Smooth muscle cell (in vitro differentiated cells): ENCODE measurements at regions not wholly inside any gene's neighbourhood (a gene's known extent, or its start where the extent isn't known, plus 50 kb on each side); places are given as distances from the start of the nearest gene placed in this dataset.

Source experiments
- DNase-seq: peaks from one replicate; lab custom pipeline; 2025; ENCODE audit not compliant: unreplicated experiment; lab: John Stamatoyannopoulos, UW
- H2AFZ ChIP-seq: fragments of 200-600 bp; sonication (generic); 2 replicates; pipeline ENCODE4 v1.6.0; 2016; ENCODE audit warnings: antibody characterized with exemption, low read depth, mild to moderate bottlenecking
- H3F3A ChIP-seq: fragments of 200-600 bp; sonication (generic); 2 replicates; pipeline ENCODE4 v1.6.0; 2017; ENCODE audit warnings: antibody characterized with exemption, low read depth
- H3K27ac ChIP-seq: fragments of 200-600 bp; sonication (generic); 2 replicates; pipeline ENCODE4 v1.5.1; 2016; ENCODE audit warnings: low read depth, mild to moderate bottlenecking
- H3K27me3 ChIP-seq: fragments of 200-600 bp; sonication (generic); 2 replicates; pipeline ENCODE4 v1.6.1; 2016; ENCODE audit warnings: low read depth, mild to moderate bottlenecking
- H3K36me3 ChIP-seq: fragments of 200-600 bp; sonication (generic); 2 replicates; pipeline ENCODE4 v1.5.1; 2016; ENCODE audit warnings: low read depth
- H3K4me1 ChIP-seq: fragments of 200-600 bp; sonication (generic); 2 replicates; pipeline ENCODE4 v1.5.1; 2016; ENCODE audit warnings: low read depth
- H3K4me2 ChIP-seq: fragments of 200-600 bp; sonication (generic); 2 replicates; pipeline ENCODE4 v1.6.0; 2016; ENCODE audit warnings: mild to moderate bottlenecking
- H3K4me3 ChIP-seq: fragments of 200-600 bp; sonication (generic); 2 replicates; pipeline ENCODE4 v1.5.1; 2016; ENCODE audit warnings: mild to moderate bottlenecking
- H3K79me2 ChIP-seq: fragments of 200-600 bp; sonication (generic); 2 replicates; pipeline ENCODE4 v1.6.0; 2016; ENCODE audit warnings: low read depth, mild to moderate bottlenecking
- H3K9ac ChIP-seq: fragments of 200-600 bp; sonication (generic); 2 replicates; pipeline ENCODE4 v1.6.0; 2016; ENCODE audit warnings: low read depth
- H3K9me3 ChIP-seq: fragments of 200-600 bp; sonication (generic); replicated peaks from 2 replicates; pipeline ENCODE4 v1.5.1; 2016; ENCODE audit warnings: low read depth
- H4K20me1 ChIP-seq: fragments of 200-600 bp; sonication (generic); 2 replicates; pipeline ENCODE4 v1.6.0; 2016; ENCODE audit warnings: low read depth
- WGBS: methylation state at CpG from one replicate; pipeline ENCODE4 v1.1.7; 2016; ENCODE audit warnings: low lambda C conversion rate; 5-methylcytosine and 5-hydroxymethylcytosine counted together
- TF ChIP-seq, protein P1 (sequence below): fragments of 200-600 bp; sonication (generic); IDR thresholded peaks from 2 replicates; pipeline ENCODE4 v1.5.1; 2017; ENCODE audit warnings: borderline replicate concordance, mild to moderate bottlenecking, antibody characterized with exemption; ENCODE audit not compliant: insufficient read depth, poor library complexity, severe bottlenecking

DNA sequence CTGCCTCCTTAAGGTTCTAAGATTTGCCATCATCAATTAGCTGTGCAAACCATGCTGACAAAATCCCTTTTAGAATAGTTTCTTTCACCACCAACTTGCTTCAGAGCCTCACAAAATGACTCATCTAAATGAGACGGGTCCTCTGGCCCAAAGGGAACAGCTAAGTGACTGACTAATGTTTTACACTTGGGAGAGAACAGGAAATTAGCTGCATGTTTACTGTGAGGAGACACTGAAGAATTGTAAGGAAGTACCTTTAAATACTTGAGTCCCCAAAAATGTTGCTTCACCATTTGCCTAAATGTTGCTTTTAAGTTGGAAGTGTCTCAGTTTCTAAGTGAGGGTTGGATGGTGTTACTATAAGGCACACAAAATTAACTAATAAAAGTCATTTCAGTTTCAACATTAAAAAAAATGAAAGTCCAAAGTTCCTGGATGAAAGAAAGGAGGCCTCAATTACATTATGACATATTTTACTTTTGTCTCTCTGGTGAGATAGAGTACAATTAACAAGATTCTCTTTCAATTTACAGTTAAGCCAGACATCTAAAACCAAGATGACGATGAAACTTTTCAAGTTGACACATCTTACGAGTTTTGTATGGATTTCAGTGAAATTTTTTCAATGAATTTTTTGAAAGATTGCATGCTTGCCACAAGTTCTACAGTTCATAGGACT is 229.1 kb upstream of the FN1 start:
- 59% methylated on average over 3 of the region's 3 CpGs for WGBS
- peak overlapping the region; percentile 46 for H3K4me2 ChIP-seq
- peaks cover 26% of the 10 kb centered on the region for H3K4me1 ChIP-seq
- H3K9me3 ChIP-seq = no peaks in the 10 kb centered on the region
- H3F3A ChIP-seq = peaks cover 30% of the 10 kb centered on the region
- no peaks in the 10 kb centered on the region for H3K36me3 ChIP-seq
- H2AFZ ChIP-seq = peak overlapping the region; percentile 6
- no peaks in the 10 kb centered on the region for H3K27me3 ChIP-seq
- no peaks in the 10 kb centered on the region for H4K20me1 ChIP-seq
- H3K27ac ChIP-seq = peak overlapping the region; percentile 97
- peak overlapping the region; percentile 50 for H3K9ac ChIP-seq
- TF ChIP-seq, protein P1, sequence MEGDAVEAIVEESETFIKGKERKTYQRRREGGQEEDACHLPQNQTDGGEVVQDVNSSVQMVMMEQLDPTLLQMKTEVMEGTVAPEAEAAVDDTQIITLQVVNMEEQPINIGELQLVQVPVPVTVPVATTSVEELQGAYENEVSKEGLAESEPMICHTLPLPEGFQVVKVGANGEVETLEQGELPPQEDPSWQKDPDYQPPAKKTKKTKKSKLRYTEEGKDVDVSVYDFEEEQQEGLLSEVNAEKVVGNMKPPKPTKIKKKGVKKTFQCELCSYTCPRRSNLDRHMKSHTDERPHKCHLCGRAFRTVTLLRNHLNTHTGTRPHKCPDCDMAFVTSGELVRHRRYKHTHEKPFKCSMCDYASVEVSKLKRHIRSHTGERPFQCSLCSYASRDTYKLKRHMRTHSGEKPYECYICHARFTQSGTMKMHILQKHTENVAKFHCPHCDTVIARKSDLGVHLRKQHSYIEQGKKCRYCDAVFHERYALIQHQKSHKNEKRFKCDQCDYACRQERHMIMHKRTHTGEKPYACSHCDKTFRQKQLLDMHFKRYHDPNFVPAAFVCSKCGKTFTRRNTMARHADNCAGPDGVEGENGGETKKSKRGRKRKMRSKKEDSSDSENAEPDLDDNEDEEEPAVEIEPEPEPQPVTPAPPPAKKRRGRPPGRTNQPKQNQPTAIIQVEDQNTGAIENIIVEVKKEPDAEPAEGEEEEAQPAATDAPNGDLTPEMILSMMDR = no peak
- no peak for DNase-seq
- no peaks in the 10 kb centered on the region for H3K79me2 ChIP-seq
- no peak overlapping the region for H3K4me3 ChIP-seq

DNA sequence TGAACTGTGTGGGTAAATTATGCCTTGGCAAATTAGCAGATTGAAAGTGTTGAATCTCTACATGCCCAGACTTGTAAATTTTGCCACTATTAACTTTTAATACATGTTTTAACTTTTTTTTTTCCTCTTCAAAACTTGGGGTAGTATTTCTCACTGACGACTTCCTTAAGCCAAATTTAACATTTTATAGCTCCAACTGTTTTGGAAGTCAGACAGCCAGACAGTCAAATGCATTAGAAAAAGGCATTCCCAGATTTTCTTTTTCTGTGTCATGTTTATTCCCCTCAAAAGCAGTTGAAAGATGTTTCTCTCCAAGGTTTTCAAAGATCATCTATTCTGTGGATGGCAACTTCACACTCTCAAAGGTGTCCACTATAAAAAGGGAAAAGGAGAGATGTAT is 226.8 kb upstream of the FN1 start:
- no peak overlapping the region for H3K4me3 ChIP-seq
- H3K27me3 ChIP-seq = no peaks in the 10 kb centered on the region
- H3K9me3 ChIP-seq = no peaks in the 10 kb centered on the region
- H3K79me2 ChIP-seq = no peaks in the 10 kb centered on the region
- peaks cover 27% of the 10 kb centered on the region for H3K4me1 ChIP-seq
- peaks cover 34% of the 10 kb centered on the region for H3F3A ChIP-seq
- peak overlapping the region; percentile 97 for H3K27ac ChIP-seq
- TF ChIP-seq, protein P1 = no peak
- peak overlapping the region; percentile 77 for H3K9ac ChIP-seq
- WGBS = 6% methylated on average over 1 of the region's 1 CpG
- DNase-seq = no peak
- H3K4me2 ChIP-seq = peak overlapping the region; percentile 52
- no peaks in the 10 kb centered on the region for H3K36me3 ChIP-seq
- no peak overlapping the region for H2AFZ ChIP-seq
- no peaks in the 10 kb centered on the region for H4K20me1 ChIP-seq

DNA sequence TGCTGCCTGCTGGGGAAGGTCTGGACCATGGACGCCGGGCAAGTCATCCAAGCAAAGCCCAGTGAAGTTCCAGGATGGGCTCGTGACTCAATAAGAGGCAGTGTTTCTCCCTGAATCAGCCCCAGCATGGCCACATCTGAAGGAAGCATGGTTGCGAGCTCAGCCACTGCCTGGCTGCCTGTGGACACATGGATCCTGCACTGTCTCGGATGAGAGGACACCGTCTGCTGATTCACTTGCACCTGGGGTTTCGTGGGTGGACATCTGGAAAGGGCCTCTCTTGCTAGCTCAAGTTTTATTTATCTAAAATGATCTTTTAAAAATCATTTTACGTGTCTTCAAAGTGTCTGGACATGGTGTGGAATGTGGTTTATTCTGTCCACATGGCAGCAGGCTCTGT is 224.8 kb upstream of the FN1 start:
- peaks cover 40% of the 10 kb centered on the region for H3F3A ChIP-seq
- H3K4me1 ChIP-seq = peaks cover 25% of the 10 kb centered on the region
- H3K9me3 ChIP-seq = no peaks in the 10 kb centered on the region
- TF ChIP-seq, protein P1 = no peak
- peak overlapping the region; percentile 52 for H3K4me2 ChIP-seq
- H3K27me3 ChIP-seq = no peaks in the 10 kb centered on the region
- no peaks in the 10 kb centered on the region for H4K20me1 ChIP-seq
- WGBS = 11% methylated on average over 8 of the region's 8 CpGs
- no peak for DNase-seq
- H3K36me3 ChIP-seq = no peaks in the 10 kb centered on the region
- no peak overlapping the region for H3K4me3 ChIP-seq
- H3K9ac ChIP-seq = peak overlapping the region; percentile 77
- peak overlapping the region; percentile 97 for H3K27ac ChIP-seq
- no peaks in the 10 kb centered on the region for H3K79me2 ChIP-seq
- no peak overlapping the region for H2AFZ ChIP-seq

DNA sequence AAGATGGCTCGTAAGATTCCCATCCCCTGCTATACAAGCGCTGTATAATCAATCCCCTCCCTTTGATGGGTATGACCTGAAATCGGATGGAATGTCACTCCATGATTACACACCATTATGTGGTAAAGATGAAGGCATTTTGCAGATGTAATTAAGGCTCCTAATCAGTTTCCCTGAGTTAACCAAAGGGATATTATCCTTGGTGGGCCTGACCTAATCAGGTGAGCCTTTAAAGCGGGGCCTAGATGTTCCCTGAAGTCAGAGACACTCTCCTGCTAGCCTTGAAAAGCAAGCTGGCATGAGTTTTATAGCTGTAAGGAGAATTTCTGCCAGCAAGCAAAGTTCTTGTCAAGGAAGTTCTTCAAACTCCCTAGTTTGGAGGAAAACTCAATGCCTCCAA is 223.8 kb upstream of the FN1 start:
- H2AFZ ChIP-seq = no peak overlapping the region
- WGBS = 89% methylated on average over 4 of the region's 4 CpGs
- H3K27ac ChIP-seq = peak overlapping the region; percentile 97
- H4K20me1 ChIP-seq = no peaks in the 10 kb centered on the region
- peak overlapping the region; percentile 62 for H3K9ac ChIP-seq
- no peaks in the 10 kb centered on the region for H3K27me3 ChIP-seq
- H3K4me2 ChIP-seq = no peak overlapping the region
- peaks cover 18% of the 10 kb centered on the region for H3K4me1 ChIP-seq
- no peak for DNase-seq
- H3K4me3 ChIP-seq = no peak overlapping the region
- H3K9me3 ChIP-seq = no peaks in the 10 kb centered on the region
- H3F3A ChIP-seq = peaks cover 40% of the 10 kb centered on the region
- H3K36me3 ChIP-seq = no peaks in the 10 kb centered on the region
- TF ChIP-seq, protein P1 = no peak
- H3K79me2 ChIP-seq = no peaks in the 10 kb centered on the region
